GM10248 (cell line): ENCODE measurements at regions not wholly inside any gene's neighbourhood (a gene's known extent, or its start where the extent isn't known, plus 50 kb on each side); places are given as distances from the start of the nearest gene placed in this dataset.

ENCODE experiments used
- CTCF ChIA-PET: fragments of 300-600 bp; sonication (Branson Sonifier 250); formaldehyde crosslinking; extraction: SDS; loops from one replicate; lab custom pipeline; 2021; ENCODE audit warnings: antibody characterized with exemption; lab: Yijun Ruan, JAX
- POLR2A ChIA-PET: fragments of 350-650 bp; sonication (Branson Sonifier 250); formaldehyde crosslinking; extraction: SDS; loops from one replicate; lab custom pipeline; 2020; ENCODE audit warnings: antibody characterized with exemption; lab: Yijun Ruan, JAX
- DNase-seq: peaks from one replicate; pipeline ENCODE4 v3.0.0; 2012; ENCODE audit errors: extremely low spot score
- CTCF ChIP-seq: IDR thresholded peaks from 2 replicates; pipeline ENCODE4 v1.5.1; 2012; ENCODE audit warnings: mild to moderate bottlenecking, low read depth; ENCODE audit errors: extremely low read depth, missing control alignments, control extremely low read depth

GRCh38 chr10:130576427-130576826, 440.2 kb downstream of the GLRX3 start:
- TF ChIP-seq CTCF, result no peak
- no peak for DNase-seq
- CTCF ChIA-PET, result no interaction called here
- POLR2A ChIA-PET, result no interaction called here

- DNase-seq, result no peak
- ChIA-PET POLR2A (no interaction called here), CTCF (no interaction called here)
- TF ChIP-seq CTCF, result no peak
These were observed 440.8 kb downstream of the GLRX3 start for GRCh38 chr10:130577039-130577438.

- no peak for DNase-seq
- ChIA-PET CTCF (interaction anchor here (0.8 kb wide), 1 partner anchor 10 kb away, joined by 4 read pairs; no protein-coding TSS in a partner anchor), POLR2A (no interaction called here)
- no peak for TF ChIP-seq CTCF
These were observed 442.5 kb downstream of the GLRX3 start for GRCh38 chr10:130578532-130579289.

GRCh38 chr10:130579913-130580312, 443.7 kb downstream of the GLRX3 start:
- no peak for TF ChIP-seq CTCF
- DNase-seq, result no peak
- ChIA-PET CTCF (interaction anchor here (1.0 kb wide), 1 partner anchor 9 kb away, joined by 3 read pairs; no protein-coding TSS in a partner anchor), POLR2A (no interaction called here)

- CTCF ChIA-PET, result no interaction called here
- no peak for DNase-seq
- no peak for TF ChIP-seq CTCF
- POLR2A ChIA-PET, result no interaction called here
These were observed 444.8 kb downstream of the GLRX3 start for GRCh38 chr10:130580975-130581374.

GRCh38 chr10:130587718-130588117, 451.5 kb downstream of the GLRX3 start:
- CTCF ChIA-PET, result interaction anchor here (1.4 kb wide), 1 partner anchor 9 kb away, joined by 4 read pairs; no protein-coding TSS in a partner anchor
- TF ChIP-seq CTCF, result no peak

More at GRCh38 chr10:130587718-130588117, 451.5 kb downstream of the GLRX3 start:
- POLR2A ChIA-PET, result no interaction called here
- DNase-seq, result no peak
